ENCODE measurements at regions not wholly inside any gene's neighbourhood (a gene's known extent, or its start where the extent isn't known, plus 50 kb on each side); places are given as distances from the start of the nearest gene placed in this dataset.
"Not testable (repeated sequence)": the region's sequence is repeated elsewhere in the genome, so short reads cannot be mapped to it uniquely, and the experiment has no call there.

- Histone ChIP-seq H3K27me3 (no peaks in the 10 kb centered on the region), H3K36me3 (no peaks in the 10 kb centered on the region), H3K9me3 (no peaks in the 10 kb centered on the region), H3K27ac (no peak overlapping the region), H3K4me1 (no peaks in the 10 kb centered on the region), H3K4me3 (no peak overlapping the region)
- no peak for ATAC-seq
- TF ChIP-seq, protein P1, sequence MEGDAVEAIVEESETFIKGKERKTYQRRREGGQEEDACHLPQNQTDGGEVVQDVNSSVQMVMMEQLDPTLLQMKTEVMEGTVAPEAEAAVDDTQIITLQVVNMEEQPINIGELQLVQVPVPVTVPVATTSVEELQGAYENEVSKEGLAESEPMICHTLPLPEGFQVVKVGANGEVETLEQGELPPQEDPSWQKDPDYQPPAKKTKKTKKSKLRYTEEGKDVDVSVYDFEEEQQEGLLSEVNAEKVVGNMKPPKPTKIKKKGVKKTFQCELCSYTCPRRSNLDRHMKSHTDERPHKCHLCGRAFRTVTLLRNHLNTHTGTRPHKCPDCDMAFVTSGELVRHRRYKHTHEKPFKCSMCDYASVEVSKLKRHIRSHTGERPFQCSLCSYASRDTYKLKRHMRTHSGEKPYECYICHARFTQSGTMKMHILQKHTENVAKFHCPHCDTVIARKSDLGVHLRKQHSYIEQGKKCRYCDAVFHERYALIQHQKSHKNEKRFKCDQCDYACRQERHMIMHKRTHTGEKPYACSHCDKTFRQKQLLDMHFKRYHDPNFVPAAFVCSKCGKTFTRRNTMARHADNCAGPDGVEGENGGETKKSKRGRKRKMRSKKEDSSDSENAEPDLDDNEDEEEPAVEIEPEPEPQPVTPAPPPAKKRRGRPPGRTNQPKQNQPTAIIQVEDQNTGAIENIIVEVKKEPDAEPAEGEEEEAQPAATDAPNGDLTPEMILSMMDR (IDR thresholded peaks at IDR 0.05) = no peak
- no peak for TF ChIP-seq POLR2AphosphoS5 (IDR thresholded peaks at IDR 0.05)
- no peak for TF ChIP-seq POLR2A (IDR thresholded peaks at IDR 0.05)
- no peak for TF ChIP-seq EP300 (IDR thresholded peaks at IDR 0.05)
- 87 to 90% methylated on average over 2 to 3 of the region's 3 CpGs for WGBS, 2 donors (ENCODE audit: low coverage in 1 of 2)
Observed at GRCh38 chr11:42819126-42819525, 492.7 kb upstream of the API5 start.

GRCh38 chr11:42822188-42822587 lies 489.6 kb upstream of the API5 start:
- H3K4me3 ChIP-seq, H3K4me1 ChIP-seq, ATAC-seq, H3K36me3 ChIP-seq, H3K9me3 ChIP-seq, H3K27me3 ChIP-seq, H3K27ac ChIP-seq: not testable (repeated sequence)
- WGBS, 2 donors (ENCODE audit: low coverage in 1 of 2) = no CpG with 5 or more reads among the region's 6 CpGs

- Histone ChIP-seq H3K9me3 (no peaks in the 10 kb centered on the region), H3K27me3 (no peaks in the 10 kb centered on the region), H3K27ac (no peak overlapping the region), H3K4me1 (no peaks in the 10 kb centered on the region), H3K36me3 (no peaks in the 10 kb centered on the region), H3K4me3 (no peak overlapping the region)
- no peak for ATAC-seq
- no CpG with 5 or more reads among the region's 1 CpG for WGBS, 2 donors (ENCODE audit: low coverage in 1 of 2)
- TF ChIP-seq POLR2AphosphoS5 (IDR thresholded peaks at IDR 0.05) = no peak
- TF ChIP-seq, protein P1 (IDR thresholded peaks at IDR 0.05) = no peak
- no peak for TF ChIP-seq POLR2A (IDR thresholded peaks at IDR 0.05)
- no peak for TF ChIP-seq EP300 (IDR thresholded peaks at IDR 0.05)
Observed at GRCh38 chr11:42823546-42823945, 488.2 kb upstream of the API5 start.

GRCh38 chr11:42824067-42824466 lies 487.7 kb upstream of the API5 start:
- Histone ChIP-seq H3K4me3 (no peak overlapping the region), H3K9me3 (no peaks in the 10 kb centered on the region), H3K27ac (no peak overlapping the region), H3K36me3 (no peaks in the 10 kb centered on the region), H3K4me1 (no peaks in the 10 kb centered on the region), H3K27me3 (no peaks in the 10 kb centered on the region)
- TF ChIP-seq, protein P1 (IDR thresholded peaks at IDR 0.05) = no peak
- TF ChIP-seq EP300 (IDR thresholded peaks at IDR 0.05) (no peak), POLR2AphosphoS5 (IDR thresholded peaks at IDR 0.05) (no peak), POLR2A (IDR thresholded peaks at IDR 0.05) (no peak)
- 85 to 95% methylated on average over 3 to 4 of the region's 4 CpGs for WGBS, 2 donors (ENCODE audit: low coverage in 1 of 2)
- ATAC-seq = no peak

GRCh38 chr11:42825598-42825997 lies 486.2 kb upstream of the API5 start:
- no peaks in the 10 kb centered on the region for H3K36me3 ChIP-seq
- 54 to 85% methylated on average over 1 of the region's 1 CpG for WGBS, 2 donors (ENCODE audit: low coverage in 1 of 2)
- no peaks in the 10 kb centered on the region for H3K9me3 ChIP-seq
- H3K4me1 ChIP-seq = no peaks in the 10 kb centered on the region
- no peak overlapping the region for H3K27ac ChIP-seq
- TF ChIP-seq EP300 (IDR thresholded peaks at IDR 0.05) (no peak), POLR2A (IDR thresholded peaks at IDR 0.05) (no peak), POLR2AphosphoS5 (IDR thresholded peaks at IDR 0.05) (no peak)
- TF ChIP-seq, protein P1 (IDR thresholded peaks at IDR 0.05) = no peak
- H3K4me3 ChIP-seq = no peak overlapping the region
- no peak for ATAC-seq
- no peaks in the 10 kb centered on the region for H3K27me3 ChIP-seq

GRCh38 chr11:42827845-42828244 lies 484.0 kb upstream of the API5 start:
- Histone ChIP-seq H3K4me1 (no peaks in the 10 kb centered on the region), H3K9me3 (no peaks in the 10 kb centered on the region), H3K27ac (no peak overlapping the region), H3K4me3 (no peak overlapping the region), H3K36me3 (no peaks in the 10 kb centered on the region), H3K27me3 (no peaks in the 10 kb centered on the region)
- TF ChIP-seq, protein P1 (IDR thresholded peaks at IDR 0.05) = no peak
- no peak for TF ChIP-seq EP300 (IDR thresholded peaks at IDR 0.05)
- TF ChIP-seq POLR2A (IDR thresholded peaks at IDR 0.05) = no peak
- TF ChIP-seq POLR2AphosphoS5 (IDR thresholded peaks at IDR 0.05) = no peak
- WGBS, 2 donors (ENCODE audit: low coverage in 1 of 2) = 40 to 54% methylated on average over 1 to 2 of the region's 2 CpGs
- no peak for ATAC-seq

All from gastroesophageal sphincter (tissue), 4 donors.